ENCODE measurements at regions not wholly inside any gene's neighbourhood (a gene's known extent, or its start where the extent isn't known, plus 50 kb on each side); places are given as distances from the start of the nearest gene placed in this dataset.

DNA sequence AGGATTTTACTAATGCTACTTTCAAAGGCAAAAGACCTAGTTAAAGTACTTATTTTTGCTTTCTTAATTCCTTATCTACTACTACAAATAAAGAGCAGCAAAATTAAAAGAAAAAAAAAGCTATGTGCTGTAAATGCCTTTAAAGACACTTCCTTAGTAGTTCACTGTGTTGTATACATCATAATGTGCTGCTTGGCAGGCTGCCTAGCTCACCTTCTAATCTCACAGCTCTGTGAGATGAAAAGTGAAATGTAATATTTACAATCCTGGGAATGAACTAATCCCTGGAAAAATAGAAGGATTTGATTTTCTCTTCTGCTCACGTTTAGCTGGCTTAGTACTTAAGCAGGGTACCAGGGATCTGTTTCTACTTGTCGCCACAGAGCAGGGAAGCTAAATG is 184.4 kb upstream of the ALG10B start:
- TF ChIP-seq, protein P1, sequence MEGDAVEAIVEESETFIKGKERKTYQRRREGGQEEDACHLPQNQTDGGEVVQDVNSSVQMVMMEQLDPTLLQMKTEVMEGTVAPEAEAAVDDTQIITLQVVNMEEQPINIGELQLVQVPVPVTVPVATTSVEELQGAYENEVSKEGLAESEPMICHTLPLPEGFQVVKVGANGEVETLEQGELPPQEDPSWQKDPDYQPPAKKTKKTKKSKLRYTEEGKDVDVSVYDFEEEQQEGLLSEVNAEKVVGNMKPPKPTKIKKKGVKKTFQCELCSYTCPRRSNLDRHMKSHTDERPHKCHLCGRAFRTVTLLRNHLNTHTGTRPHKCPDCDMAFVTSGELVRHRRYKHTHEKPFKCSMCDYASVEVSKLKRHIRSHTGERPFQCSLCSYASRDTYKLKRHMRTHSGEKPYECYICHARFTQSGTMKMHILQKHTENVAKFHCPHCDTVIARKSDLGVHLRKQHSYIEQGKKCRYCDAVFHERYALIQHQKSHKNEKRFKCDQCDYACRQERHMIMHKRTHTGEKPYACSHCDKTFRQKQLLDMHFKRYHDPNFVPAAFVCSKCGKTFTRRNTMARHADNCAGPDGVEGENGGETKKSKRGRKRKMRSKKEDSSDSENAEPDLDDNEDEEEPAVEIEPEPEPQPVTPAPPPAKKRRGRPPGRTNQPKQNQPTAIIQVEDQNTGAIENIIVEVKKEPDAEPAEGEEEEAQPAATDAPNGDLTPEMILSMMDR (IDR thresholded peaks at IDR 0.05): no peak
- TF ChIP-seq EP300 (IDR thresholded peaks at IDR 0.05; ENCODE audit: low read depth) (no peak), POLR2AphosphoS5 (IDR thresholded peaks at IDR 0.05) (no peak), POLR2A (IDR thresholded peaks at IDR 0.05) (no peak)
- peak; percentile 32 for DNase-seq
- H3K36me3 ChIP-seq: no peaks in the 10 kb centered on the region
- in situ Hi-C loops (cut with MboI; ENCODE audit: low pct_ligation_motif_present in 1 of 4, low pct_unique_long_range_greater_than_20kb in 1 of 4, low sequenced_read_pairs in 3 of 4) (loop anchor here (5.0 to 25.0 kb wide), 6 partner anchors 180 to 1155 kb away; partner anchors contain the start of gene ALG10B (in 2 of the 4)), intact Hi-C loops (cut with DNase I; ENCODE audit: low total_unique reads) (no loop called here)
- no peak overlapping the region for H3K4me3 ChIP-seq
- H3K4me1 ChIP-seq: no peaks in the 10 kb centered on the region
- H3K9me3 ChIP-seq: no peaks in the 10 kb centered on the region
- 42 to 54% methylated on average over 2 of the region's 2 CpGs for WGBS, 2 donors (ENCODE audit: low coverage in 1 of 2)
- no peak overlapping the region for H3K27ac ChIP-seq
- no peaks in the 10 kb centered on the region for H3K27me3 ChIP-seq

GRCh38 chr12:38137287-38137686 is 179.3 kb upstream of the ALG10B start:
- in situ Hi-C loops (cut with MboI; ENCODE audit: low pct_ligation_motif_present in 1 of 4, low pct_unique_long_range_greater_than_20kb in 1 of 4, low sequenced_read_pairs in 3 of 4) (loop anchor here in 3 of 4 donors (10.0 to 25.0 kb wide), 5 partner anchors 175 to 1150 kb away; partner anchors contain the start of gene ALG10B (in 2 of the 3)), intact Hi-C loops (cut with DNase I; ENCODE audit: low total_unique reads) (loop anchor here (5.0 kb wide), 1 partner anchor 180 kb away; the partner anchor contains the start of gene ALG10B)
- WGBS, 2 donors (ENCODE audit: low coverage in 1 of 2): 87 to 92% methylated on average over 3 to 12 of the region's 12 CpGs
- DNase-seq: no peak
- TF ChIP-seq, protein P1 (IDR thresholded peaks at IDR 0.05): no peak
- TF ChIP-seq POLR2AphosphoS5 (IDR thresholded peaks at IDR 0.05) (no peak), EP300 (IDR thresholded peaks at IDR 0.05; ENCODE audit: low read depth) (no peak), POLR2A (IDR thresholded peaks at IDR 0.05) (no peak)
- no peaks in the 10 kb centered on the region for H3K9me3 ChIP-seq
- no peaks in the 10 kb centered on the region for H3K36me3 ChIP-seq
- H3K27me3 ChIP-seq: peaks cover 14% of the 10 kb centered on the region
- peaks cover 0 to 8% (median 7%) of the 10 kb centered on the region in 4 donors for H3K4me1 ChIP-seq
- H3K27ac ChIP-seq: no peak overlapping the region
- H3K4me3 ChIP-seq: no peak overlapping the region

DNA sequence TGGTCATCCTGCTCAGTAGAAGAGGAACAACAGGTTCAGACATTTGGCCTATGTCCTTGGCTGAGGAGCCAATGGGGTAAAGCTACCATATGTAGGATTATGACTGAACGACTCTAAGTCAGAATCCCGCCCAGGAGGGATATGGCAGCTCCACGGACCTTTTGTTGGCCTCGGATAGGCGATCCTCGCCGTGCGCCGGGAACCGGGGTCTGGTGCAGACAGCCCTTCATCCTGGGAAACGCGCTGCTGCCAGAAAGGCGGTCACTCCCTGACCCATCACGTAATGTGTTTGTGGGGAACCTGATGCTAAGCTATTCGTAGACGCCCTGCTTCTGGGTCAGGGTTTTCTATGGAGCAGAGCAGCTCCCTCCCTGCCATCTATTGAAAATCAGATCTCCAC is 178.9 kb upstream of the ALG10B start:
- 77% methylated on average over 16 of the region's 16 CpGs; no CpG with 5 or more reads in 1 of the 2 donors for WGBS, 2 donors (ENCODE audit: low coverage in 1 of 2)
- Histone ChIP-seq H3K4me3 (no peak overlapping the region), H3K4me1 (peaks cover 0 to 8% (median 7%) of the 10 kb centered on the region in 4 donors), H3K27ac (no peak overlapping the region), H3K27me3 (peaks cover 14% of the 10 kb centered on the region), H3K36me3 (no peaks in the 10 kb centered on the region), H3K9me3 (no peaks in the 10 kb centered on the region)
- DNase-seq: no peak
- TF ChIP-seq, protein P1 (IDR thresholded peaks at IDR 0.05): no peak
- TF ChIP-seq POLR2A (IDR thresholded peaks at IDR 0.05): no peak
- TF ChIP-seq EP300 (IDR thresholded peaks at IDR 0.05; ENCODE audit: low read depth): no peak
- no peak for TF ChIP-seq POLR2AphosphoS5 (IDR thresholded peaks at IDR 0.05)
- intact Hi-C loops (cut with DNase I; ENCODE audit: low total_unique reads): loop anchor here (5.0 kb wide), 1 partner anchor 180 kb away; the partner anchor contains the start of gene ALG10B
- in situ Hi-C loops (cut with MboI; ENCODE audit: low pct_ligation_motif_present in 1 of 4, low pct_unique_long_range_greater_than_20kb in 1 of 4, low sequenced_read_pairs in 3 of 4): loop anchor here in 3 of 4 donors (10.0 to 25.0 kb wide), 5 partner anchors 175 to 1150 kb away; partner anchors contain the start of gene ALG10B (in 2 of the 3)

DNA sequence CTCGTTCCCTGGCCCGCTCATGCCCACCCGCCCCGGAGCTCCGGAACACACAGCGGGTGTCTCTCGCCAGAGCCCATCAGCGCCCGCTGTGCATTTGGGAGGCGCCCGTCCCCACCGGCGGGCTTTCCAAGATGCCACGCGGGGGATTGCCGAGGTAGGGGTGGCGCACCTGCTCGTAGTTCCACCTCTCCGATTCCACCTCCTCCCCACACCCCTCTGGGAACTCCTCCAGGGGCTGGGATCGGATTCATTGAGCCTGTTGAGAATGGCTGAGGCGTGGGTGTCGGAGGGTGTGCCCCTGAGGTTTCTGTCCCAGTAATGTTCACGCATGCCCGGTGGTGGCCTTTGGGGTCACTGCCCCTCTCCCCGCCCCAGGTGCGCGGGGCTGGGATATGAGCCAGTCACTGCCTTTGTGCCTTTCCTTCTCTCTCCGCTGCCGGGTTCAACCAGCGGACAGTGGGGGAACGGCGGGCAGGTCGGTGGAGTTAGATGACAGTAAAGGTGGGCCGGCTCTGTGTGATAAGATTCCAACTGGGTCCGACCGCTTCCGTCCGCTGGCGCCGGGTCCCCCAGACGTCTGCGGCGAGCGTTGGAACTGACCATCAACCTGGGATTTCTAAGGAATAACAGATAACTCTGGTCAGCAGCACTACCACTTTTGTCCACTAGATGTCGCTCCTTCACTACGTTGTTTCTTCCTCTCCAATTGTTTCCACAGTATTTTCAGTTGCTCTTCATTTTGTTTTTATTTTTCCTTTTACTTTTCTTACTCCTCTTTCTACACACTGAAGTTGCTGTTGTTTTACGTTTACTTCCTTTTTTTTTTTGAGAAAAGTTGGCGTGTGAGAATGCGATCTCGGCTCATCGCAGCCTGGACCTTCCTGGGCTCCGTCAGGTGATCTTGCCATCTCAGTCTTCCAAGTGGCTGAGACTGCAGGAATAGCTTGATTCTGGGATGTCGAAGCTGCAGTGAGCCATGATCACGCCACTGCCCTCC is 178.1 kb upstream of the ALG10B start:
- Histone ChIP-seq H3K4me3 (peak overlapping the region in 3 of 4 donors; percentile 13 to 54 (median 24)), H3K4me1 (peaks cover 0 to 8% (median 7%) of the 10 kb centered on the region in 4 donors), H3K9me3 (no peaks in the 10 kb centered on the region), H3K36me3 (no peaks in the 10 kb centered on the region), H3K27me3 (peaks cover 14% of the 10 kb centered on the region), H3K27ac (no peak overlapping the region)
- in situ Hi-C loops (cut with MboI; ENCODE audit: low pct_ligation_motif_present in 1 of 4, low pct_unique_long_range_greater_than_20kb in 1 of 4, low sequenced_read_pairs in 3 of 4) (loop anchor here in 3 of 4 donors (10.0 to 25.0 kb wide), 5 partner anchors 174 to 1149 kb away; partner anchors contain the start of gene ALG10B (in 2 of the 3)), intact Hi-C loops (cut with DNase I; ENCODE audit: low total_unique reads) (loop anchor here (5.0 kb wide), 1 partner anchor 179 kb away; the partner anchor contains the start of gene ALG10B)
- WGBS, 2 donors (ENCODE audit: low coverage in 1 of 2): 7 to 28% methylated on average over 6 to 49 of the region's 54 CpGs
- TF ChIP-seq, protein P1 (IDR thresholded peaks at IDR 0.05): peak; percentile 95 to 99 (median 98)
- no peak for TF ChIP-seq EP300 (IDR thresholded peaks at IDR 0.05; ENCODE audit: low read depth)
- DNase-seq: peak; percentile 71

Data from transverse colon (tissue), 4 donors.